ENCODE measurements at regions not wholly inside any gene's neighbourhood (a gene's known extent, or its start where the extent isn't known, plus 50 kb on each side); places are given as distances from the start of the nearest gene placed in this dataset.

GRCh38 chr2:235358981-235359471 lies 134.8 kb upstream of the AGAP1 start:
- DNase-seq (ENCODE audit: low read depth): peak; percentile 14

- DNase-seq (ENCODE audit: low read depth): no peak
These were observed 133.4 kb upstream of the AGAP1 start for GRCh38 chr2:235360446-235360845.

- no peak for DNase-seq (ENCODE audit: low read depth)
These were observed 128.1 kb upstream of the AGAP1 start for GRCh38 chr2:235365743-235366142.

- DNase-seq (ENCODE audit: low read depth): no peak
These were observed 127.5 kb upstream of the AGAP1 start for GRCh38 chr2:235366390-235366789.

- DNase-seq (ENCODE audit: low read depth): no peak
These were observed 127.0 kb upstream of the AGAP1 start for GRCh38 chr2:235366807-235367206.

- DNase-seq (ENCODE audit: low read depth): no peak
These were observed 122.8 kb upstream of the AGAP1 start for GRCh38 chr2:235371018-235371417.

GRCh38 chr2:235373171-235373570 lies 120.7 kb upstream of the AGAP1 start:
- peak; percentile 3 for DNase-seq (ENCODE audit: low read depth)

GRCh38 chr2:235377176-235377575 lies 116.7 kb upstream of the AGAP1 start:
- DNase-seq (ENCODE audit: low read depth): no peak

GRCh38 chr2:235378246-235378645 lies 115.6 kb upstream of the AGAP1 start:
- peak; percentile 3 for DNase-seq (ENCODE audit: low read depth)

- DNase-seq (ENCODE audit: low read depth): no peak
These were observed 114.9 kb upstream of the AGAP1 start for GRCh38 chr2:235378944-235379343.

GRCh38 chr2:235381261-235381912 lies 112.5 kb upstream of the AGAP1 start:
- peak; percentile 19 for DNase-seq (ENCODE audit: low read depth)

- DNase-seq (ENCODE audit: low read depth): no peak
These were observed 111.7 kb upstream of the AGAP1 start for GRCh38 chr2:235382179-235382578.

- DNase-seq (ENCODE audit: low read depth): no peak
These were observed 111.2 kb upstream of the AGAP1 start for GRCh38 chr2:235382601-235383000.

- DNase-seq (ENCODE audit: low read depth): no peak
These were observed 110.5 kb upstream of the AGAP1 start for GRCh38 chr2:235383272-235383843.

- DNase-seq (ENCODE audit: low read depth): no peak
These were observed 109.2 kb upstream of the AGAP1 start for GRCh38 chr2:235384624-235385023.

GRCh38 chr2:235389626-235390025 lies 104.2 kb upstream of the AGAP1 start:
- DNase-seq (ENCODE audit: low read depth): no peak

GRCh38 chr2:235390108-235390815 lies 103.6 kb upstream of the AGAP1 start:
- peak; percentile 5 for DNase-seq (ENCODE audit: low read depth)

- no peak for DNase-seq (ENCODE audit: low read depth)
These were observed 103.0 kb upstream of the AGAP1 start for GRCh38 chr2:235390816-235391194.

GRCh38 chr2:235391921-235392615 lies 101.8 kb upstream of the AGAP1 start:
- no peak for DNase-seq (ENCODE audit: low read depth)

- peak; percentile 63 for DNase-seq (ENCODE audit: low read depth)
These were observed 99.5 kb upstream of the AGAP1 start for GRCh38 chr2:235394278-235394828.

- no peak for DNase-seq (ENCODE audit: low read depth)
These were observed 97.6 kb upstream of the AGAP1 start for GRCh38 chr2:235396071-235396846.

GRCh38 chr2:235398321-235398720 lies 95.5 kb upstream of the AGAP1 start:
- DNase-seq (ENCODE audit: low read depth): no peak

Data from EH (cell line).